Mucosa of descending colon (tissue), 3 donors: ENCODE measurements at regions not wholly inside any gene's neighbourhood (a gene's known extent, or its start where the extent isn't known, plus 50 kb on each side); places are given as distances from the start of the nearest gene placed in this dataset.

Experiments used
- ATAC-seq: fragments of 200-7000 bp; cut with Tn5 transposase; one replicate; pipeline ENCODE4 v1.9.1; 2020; ENCODE audit warnings: mild to moderate bottlenecking, moderate library complexity
- DNase-seq, 3 donors: peaks; one replicate each; pipeline ENCODE4 v3.0.0-alpha.2; 2020
- H3K36me3 ChIP-seq: fragments of 200-600 bp; one replicate; pipeline ENCODE4 v1.8.0; 2021; ENCODE audit warnings: low read depth, mild to moderate bottlenecking
- H3K4me1 ChIP-seq: fragments of 200-600 bp; one replicate; pipeline ENCODE4 v1.8.0; 2021; ENCODE audit warnings: low read depth, mild to moderate bottlenecking
- H3K4me3 ChIP-seq: fragments of 200-600 bp; one replicate; pipeline ENCODE4 v1.8.0; 2021; ENCODE audit warnings: mild to moderate bottlenecking
- H3K9me3 ChIP-seq: fragments of 200-600 bp; one replicate; pipeline ENCODE4 v1.8.0; 2021; ENCODE audit warnings: mild to moderate bottlenecking
- intact Hi-C, 2 donors: fragments of 100-400 bp; cut with DNase I in 1 of 2; cut with micrococcal nuclease in 1 of 2; formaldehyde crosslinking; loops; one replicate each; pipeline versions ENCODE4 v1.11.0 to v1.11.1; 2022; cut with DNase I, micrococcal nuclease
- TF ChIP-seq, protein P1 (sequence below): fragments of 200-600 bp; IDR thresholded peaks from one replicate; pipeline ENCODE4 v1.8.0; 2022; ENCODE audit warnings: antibody characterized with exemption, mild to moderate bottlenecking
- donor health status: DM: no; HTN: no; CAD: no; lungs with moderate emphysema.
- donor health status: DM: no; HTN: no; CAD: no.
- donor health status: DM: no; HTN: yes; CAD: no.

DNA sequence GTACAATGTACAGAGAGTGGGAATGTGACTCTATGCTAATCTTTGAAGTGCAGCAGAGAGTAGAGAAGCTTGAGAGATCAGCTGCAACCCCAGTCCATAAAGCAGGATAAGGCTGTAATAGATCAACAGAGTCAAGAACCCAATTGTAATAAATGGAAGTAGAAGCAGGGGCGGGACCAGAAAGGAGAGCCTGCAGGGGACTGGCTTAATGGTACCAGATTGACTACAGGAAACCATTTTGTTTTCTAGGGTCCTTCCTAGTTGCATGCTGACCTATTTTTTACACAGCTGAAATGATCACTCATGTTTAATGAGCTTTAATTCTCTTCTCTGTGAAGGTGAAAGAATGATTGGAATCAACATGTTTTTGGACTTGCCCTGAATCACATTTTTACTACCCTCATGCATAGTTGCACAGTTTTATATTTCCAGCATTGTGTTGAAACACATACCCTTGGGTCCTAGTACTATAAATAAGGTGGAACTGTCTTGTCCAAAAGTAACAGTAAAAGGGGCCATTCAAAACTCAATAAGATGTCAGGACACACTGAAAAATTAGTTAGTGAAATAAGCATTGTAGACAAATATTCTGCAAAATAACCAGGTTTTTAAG is 69.8 kb downstream of the GPR88 start:
- TF ChIP-seq, protein P1, sequence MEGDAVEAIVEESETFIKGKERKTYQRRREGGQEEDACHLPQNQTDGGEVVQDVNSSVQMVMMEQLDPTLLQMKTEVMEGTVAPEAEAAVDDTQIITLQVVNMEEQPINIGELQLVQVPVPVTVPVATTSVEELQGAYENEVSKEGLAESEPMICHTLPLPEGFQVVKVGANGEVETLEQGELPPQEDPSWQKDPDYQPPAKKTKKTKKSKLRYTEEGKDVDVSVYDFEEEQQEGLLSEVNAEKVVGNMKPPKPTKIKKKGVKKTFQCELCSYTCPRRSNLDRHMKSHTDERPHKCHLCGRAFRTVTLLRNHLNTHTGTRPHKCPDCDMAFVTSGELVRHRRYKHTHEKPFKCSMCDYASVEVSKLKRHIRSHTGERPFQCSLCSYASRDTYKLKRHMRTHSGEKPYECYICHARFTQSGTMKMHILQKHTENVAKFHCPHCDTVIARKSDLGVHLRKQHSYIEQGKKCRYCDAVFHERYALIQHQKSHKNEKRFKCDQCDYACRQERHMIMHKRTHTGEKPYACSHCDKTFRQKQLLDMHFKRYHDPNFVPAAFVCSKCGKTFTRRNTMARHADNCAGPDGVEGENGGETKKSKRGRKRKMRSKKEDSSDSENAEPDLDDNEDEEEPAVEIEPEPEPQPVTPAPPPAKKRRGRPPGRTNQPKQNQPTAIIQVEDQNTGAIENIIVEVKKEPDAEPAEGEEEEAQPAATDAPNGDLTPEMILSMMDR, result no peak
- peaks cover 2% of the 10 kb centered on the region for H3K9me3 ChIP-seq
- H3K36me3 ChIP-seq, result no peaks in the 10 kb centered on the region
- DNase-seq, result no peak
- H3K4me3 ChIP-seq, result no peak overlapping the region
- no peaks in the 10 kb centered on the region for H3K4me1 ChIP-seq
- ATAC-seq, result no peak
- intact Hi-C loops, result loop anchor here (5.0 to 10.0 kb wide), 2 partner anchors 257 to 260 kb away; no protein-coding TSS in a partner anchor

DNA sequence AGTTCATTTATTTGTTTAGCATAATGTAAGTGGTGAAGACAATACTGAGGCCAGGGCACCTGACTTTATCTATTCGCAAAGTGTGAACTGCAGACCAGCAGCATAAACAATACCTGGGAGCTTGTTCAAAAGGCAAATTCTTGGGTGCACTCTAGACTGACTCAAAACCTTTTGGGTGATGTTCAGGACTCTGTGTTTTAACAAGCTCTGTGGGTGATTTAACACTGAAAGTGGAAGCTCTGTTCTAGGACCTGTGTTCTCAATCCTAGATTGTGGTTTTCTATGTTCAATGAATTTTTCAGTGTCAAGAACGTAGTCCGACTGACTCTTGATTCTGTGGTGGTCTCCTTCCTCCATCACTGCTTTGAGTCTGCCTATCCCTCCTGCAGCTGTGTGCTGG is 71.9 kb downstream of the GPR88 start:
- ATAC-seq, result no peak
- no peak for DNase-seq
- TF ChIP-seq, protein P1, result no peak
- H3K9me3 ChIP-seq, result no peaks in the 10 kb centered on the region
- H3K36me3 ChIP-seq, result no peaks in the 10 kb centered on the region
- no peak overlapping the region for H3K4me3 ChIP-seq
- H3K4me1 ChIP-seq, result no peaks in the 10 kb centered on the region
- intact Hi-C loops, result loop anchor here (5.0 to 10.0 kb wide), 2 partner anchors 255 to 257 kb away; no protein-coding TSS in a partner anchor

DNA sequence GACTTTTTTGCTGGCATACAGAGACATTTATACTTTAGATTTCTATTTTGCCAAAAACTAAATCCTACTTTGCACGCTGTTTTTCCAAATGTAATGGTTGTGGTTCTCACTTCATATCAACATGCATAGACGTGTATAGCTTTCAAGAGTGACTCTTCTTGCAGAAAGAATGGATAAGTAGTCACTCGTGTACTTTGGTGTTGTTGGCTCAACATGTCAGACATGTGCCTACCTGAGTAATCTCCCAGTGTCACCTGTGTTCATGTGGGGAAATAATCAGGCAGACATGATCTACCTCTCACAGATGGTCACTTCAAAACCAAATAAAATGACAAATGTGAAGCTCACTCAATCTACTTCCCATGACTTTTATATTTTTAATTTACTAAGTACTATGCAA is 73.1 kb downstream of the GPR88 start:
- no peak overlapping the region for H3K4me3 ChIP-seq
- H3K36me3 ChIP-seq, result no peaks in the 10 kb centered on the region
- TF ChIP-seq, protein P1, result no peak
- H3K4me1 ChIP-seq, result no peaks in the 10 kb centered on the region
- H3K9me3 ChIP-seq, result no peaks in the 10 kb centered on the region
- DNase-seq (no peak), ATAC-seq (no peak)
- intact Hi-C loops, result no loop called here

DNA sequence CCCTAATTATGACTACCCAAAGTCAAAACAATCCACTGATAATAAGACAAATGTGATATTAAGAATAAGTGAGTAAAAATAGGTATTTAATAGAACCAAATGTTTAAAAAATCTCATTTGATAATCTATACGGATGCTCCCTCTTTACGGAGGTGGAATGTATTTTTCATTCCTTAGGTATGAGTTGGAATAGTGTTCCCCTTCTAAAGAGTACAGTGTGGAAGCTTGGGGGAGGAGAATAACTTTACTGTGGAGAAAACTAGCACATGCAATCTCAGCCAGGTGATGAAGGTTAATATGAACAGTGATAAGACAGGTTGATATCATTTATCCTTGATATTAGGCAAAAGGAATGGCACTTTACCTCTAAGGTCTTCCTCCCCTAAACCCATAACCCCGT is 74.6 kb downstream of the GPR88 start:
- no peak for ATAC-seq
- TF ChIP-seq, protein P1, result no peak

DNA sequence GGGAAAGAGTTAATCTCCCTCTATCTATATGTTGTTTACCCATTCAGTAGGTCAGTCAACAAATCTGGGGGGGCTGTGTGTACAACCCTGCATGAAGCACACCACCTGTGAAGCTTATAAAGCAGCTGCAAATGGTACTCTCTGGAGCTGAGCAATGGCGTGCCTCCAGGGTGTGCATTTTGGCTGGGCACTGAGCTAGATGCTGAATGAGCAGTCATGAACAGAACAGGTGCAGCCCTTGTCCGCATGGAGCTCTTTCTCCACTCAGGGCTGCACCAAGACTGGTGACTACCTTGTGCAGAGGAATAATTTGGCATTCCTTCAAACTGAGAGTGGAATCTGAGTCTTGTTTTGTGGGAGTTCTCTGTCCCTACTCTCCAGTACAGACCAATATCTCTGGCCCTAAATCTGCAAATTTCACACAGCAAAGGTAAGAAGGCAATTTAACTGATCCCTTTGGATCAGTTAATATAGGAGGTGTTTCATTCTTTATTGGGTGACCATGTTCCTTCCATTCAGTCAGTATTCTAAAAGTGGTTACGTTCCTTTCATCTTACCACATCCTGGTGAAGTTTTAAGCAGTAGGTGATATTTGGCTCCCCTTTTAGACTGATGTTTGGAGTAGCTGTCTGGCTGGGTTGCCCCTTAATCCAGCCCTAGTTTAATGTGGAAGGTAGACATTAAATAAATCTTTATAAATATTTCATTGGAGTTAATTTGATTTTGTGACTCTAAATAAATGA is 76.0 kb downstream of the GPR88 start:
- Histone ChIP-seq H3K4me1 (no peaks in the 10 kb centered on the region), H3K9me3 (no peaks in the 10 kb centered on the region), H3K4me3 (no peak overlapping the region), H3K36me3 (no peaks in the 10 kb centered on the region)
- no peak for DNase-seq
- no peak for ATAC-seq
- intact Hi-C loops, result no loop called here
- TF ChIP-seq, protein P1, result no peak

More for the DNA sequence above, 74.6 kb downstream of the GPR88 start:
- DNase-seq, result no peak
- Histone ChIP-seq H3K9me3 (no peaks in the 10 kb centered on the region), H3K4me3 (no peak overlapping the region), H3K36me3 (no peaks in the 10 kb centered on the region), H3K4me1 (no peaks in the 10 kb centered on the region)
- intact Hi-C loops, result no loop called here
